Fibroblast of skin of abdomen (primary cell): ENCODE measurements at regions not wholly inside any gene's neighbourhood (a gene's known extent, or its start where the extent isn't known, plus 50 kb on each side); places are given as distances from the start of the nearest gene placed in this dataset.

Experiments
- DNase-seq: peaks from one replicate; pipeline ENCODE4 v3.0.0-alpha.2; 2013

DNA sequence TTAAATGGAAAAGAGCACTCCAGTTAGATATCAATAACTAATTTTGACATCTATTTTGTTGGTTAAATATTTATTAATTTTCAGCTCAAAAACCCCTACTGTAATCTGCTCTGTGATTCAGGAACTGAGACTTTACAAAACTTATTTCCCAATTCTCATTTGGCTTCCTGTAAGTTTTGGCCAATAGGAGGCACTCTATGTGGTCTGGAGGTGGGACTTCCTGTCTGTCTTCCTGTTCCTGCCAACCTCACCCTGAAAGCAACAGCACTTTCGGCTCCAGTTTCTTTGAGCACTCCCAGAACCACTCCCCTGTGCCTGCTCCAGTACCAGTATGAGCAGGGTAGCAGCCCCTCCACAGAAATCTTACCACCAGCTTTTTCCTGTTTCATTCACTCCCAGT, 1027.0 kb downstream of the VRK1 start:
- DNase-seq = no peak

DNA sequence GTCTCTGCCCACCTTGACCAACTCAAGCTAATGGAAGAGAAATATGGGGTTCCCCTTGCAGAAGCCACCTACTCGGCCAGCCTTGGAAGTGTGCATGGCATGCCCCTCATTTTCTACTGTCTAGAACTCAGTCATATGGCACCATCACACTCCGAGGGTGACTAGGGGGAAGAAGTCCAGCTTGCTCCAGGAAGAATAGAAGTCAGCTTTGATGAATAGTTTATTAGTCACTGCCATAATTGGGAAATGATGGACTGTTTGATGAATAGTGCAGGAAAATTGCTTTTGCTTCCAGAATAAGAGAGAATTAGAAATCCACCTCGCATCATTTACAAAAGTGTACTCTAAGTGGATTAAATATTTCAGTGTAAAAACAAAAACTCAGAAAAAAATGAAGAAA, 1030.6 kb downstream of the VRK1 start:
- no peak for DNase-seq

DNA sequence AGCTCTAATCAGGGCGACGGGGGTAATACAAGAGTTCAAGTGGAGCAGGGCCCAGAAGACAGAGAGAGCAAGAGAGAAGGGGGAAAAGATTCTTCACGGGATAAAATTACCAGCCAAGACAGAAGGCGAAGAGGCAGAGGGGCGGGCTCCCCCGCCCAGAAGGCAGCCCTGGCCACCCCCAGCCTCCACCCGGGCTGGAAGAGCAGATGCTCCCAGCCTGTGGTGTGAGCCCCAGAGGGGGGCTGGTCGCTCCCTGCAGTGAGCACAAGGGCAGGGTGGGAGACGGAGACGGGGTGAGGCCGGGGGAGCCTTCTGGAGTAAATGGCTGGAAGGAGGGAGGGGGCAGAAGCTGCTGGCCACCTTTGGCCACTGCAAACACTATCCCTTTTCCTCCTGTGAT, 1035.6 kb downstream of the VRK1 start:
- no peak for DNase-seq

DNA sequence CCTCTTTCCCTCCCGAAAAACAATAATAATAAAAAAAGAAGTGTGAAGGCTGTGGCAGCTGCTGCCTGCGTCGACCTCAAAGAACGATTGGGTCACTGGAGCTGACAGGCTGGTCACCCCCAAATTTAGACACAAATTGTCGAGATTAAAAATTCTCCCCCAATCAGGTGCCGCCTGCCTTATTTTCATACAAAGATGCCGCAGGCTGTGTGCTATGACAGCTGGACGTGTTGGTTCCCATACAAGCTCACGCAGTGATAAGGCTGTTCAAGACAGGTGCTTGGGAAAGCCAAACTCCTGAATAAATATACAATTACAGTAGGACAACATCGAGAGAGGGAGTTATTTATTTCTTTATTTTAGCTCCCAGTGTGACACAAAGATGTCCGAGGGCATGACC, 1041.8 kb downstream of the VRK1 start:
- DNase-seq = no peak

DNA sequence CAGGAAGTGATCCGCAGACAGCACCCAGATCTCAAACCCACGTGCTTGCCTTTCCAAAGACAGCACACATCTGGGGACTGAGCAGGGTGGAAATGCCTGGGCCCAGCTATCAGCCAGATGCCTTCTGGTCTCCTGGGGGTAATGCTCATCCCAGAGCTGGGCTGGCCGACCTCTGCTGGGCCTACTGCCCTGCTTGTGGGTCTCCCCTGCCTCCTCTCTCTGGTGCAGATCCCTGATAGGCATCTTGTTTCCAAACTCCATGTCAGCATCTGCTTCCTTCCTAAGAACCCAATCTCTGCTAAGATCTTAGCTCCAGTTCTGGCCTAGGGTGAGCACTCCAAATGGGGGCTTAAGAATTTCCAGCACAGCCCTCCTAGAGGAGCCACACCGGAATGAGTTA, 1043.0 kb downstream of the VRK1 start:
- DNase-seq = no peak

DNA sequence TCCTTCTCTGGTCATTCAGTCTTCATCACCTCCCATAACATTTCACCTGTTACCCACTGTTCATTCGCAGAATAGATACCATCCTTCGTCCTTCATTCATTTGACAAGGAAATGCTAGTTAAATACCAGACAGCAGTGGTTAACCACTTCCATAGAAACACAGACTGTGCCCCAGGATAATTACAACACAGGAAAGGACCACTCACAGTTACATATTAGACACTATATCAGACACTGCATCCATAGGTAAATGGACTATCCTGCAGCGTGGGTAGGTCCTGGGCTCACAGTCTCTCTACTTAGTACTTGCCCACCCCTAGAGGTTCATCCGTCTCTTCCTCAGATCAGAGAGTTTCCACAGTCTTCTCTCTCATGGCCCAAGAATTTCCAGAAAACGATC, 1044.6 kb downstream of the VRK1 start:
- no peak for DNase-seq

DNA sequence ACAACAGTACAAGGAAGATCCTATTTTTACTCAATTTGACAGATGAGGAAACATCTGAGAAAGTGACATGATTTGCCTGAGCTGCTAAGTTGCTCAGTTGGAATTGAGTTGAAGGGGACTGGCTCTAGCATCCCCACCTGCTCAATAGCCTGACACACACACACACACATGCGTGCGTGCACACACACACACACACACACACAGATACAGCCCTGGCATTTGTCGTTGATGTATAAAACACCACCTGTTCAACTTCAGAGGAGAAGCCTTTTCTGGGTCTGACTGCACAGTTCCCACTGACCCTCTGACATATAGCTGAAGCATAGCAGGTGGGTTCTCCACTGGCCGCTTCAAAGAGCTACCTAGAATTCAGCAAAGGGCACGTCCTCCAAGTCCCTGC, 1045.9 kb downstream of the VRK1 start:
- DNase-seq = no peak

DNA sequence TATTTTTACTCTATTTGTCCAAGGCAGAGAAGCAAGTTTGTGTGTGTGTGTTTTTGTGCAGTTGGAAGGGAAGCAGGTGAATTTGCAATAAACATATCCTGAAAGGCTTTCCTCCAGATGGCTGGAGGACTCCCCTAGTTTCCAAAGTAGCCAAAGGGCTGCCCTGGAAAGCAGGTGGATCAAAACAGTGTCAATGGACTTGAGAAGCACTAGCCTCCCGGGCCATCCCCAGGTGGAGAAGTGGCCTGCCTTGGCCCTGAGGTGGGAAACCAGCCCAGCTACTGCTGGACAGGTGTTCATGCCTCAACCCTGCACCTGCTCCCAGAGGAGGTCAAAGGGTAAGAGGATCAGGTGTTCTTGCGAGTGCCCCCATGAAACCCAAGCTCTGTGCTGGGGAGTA, 1046.9 kb downstream of the VRK1 start:
- no peak for DNase-seq

DNA sequence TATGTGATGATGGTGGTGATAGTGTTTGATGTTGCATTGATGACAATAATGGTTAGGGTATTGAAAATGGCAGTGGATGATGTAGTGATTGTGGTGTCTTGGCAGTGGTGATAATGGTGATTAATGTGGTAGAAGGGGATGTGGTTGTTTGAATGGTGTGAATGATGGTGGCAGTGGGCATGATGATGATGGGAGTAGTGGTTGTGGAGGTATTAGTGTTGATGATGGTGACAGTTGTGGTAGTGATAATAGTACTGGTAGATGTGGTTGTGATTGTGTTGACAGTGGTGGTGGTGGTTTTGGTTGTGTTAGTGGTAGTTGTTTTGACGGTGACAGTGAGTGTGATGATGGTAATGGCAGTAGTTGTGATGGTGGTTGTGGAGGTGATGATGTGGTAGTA, 1049.0 kb downstream of the VRK1 start:
- DNase-seq = no peak

DNA sequence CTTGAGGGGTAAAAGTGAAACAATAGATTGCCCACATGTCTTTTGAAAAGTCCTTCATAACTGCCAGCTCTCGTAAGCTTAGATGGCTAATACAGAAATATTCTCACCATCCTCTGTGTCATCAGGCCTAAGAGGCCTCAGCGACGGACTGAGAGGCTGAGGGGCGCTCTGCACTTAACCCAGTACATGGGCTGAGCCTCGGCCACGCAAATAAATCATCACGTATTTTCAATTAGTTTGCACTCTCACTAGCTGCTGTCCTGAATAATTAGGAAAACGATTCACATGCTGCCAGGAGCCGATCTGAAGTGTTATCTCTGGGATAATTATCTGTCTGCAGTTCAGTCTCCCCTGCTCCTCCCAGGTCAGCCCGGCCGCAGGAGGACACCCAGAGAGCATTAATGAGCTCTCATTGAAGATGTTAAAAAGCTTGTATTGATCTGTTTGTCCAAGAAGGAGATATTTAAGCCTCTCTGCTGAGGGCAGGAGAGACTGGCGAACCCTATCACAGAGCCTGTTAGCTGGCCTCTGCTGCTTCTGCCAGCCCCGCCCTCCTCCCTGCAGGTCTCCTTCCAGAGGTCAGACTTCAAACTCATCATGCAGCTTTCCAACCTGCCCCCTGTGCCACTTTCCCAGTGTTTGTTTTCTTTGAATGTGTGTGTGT, 1051.3 kb downstream of the VRK1 start:
- DNase-seq = no peak

DNA sequence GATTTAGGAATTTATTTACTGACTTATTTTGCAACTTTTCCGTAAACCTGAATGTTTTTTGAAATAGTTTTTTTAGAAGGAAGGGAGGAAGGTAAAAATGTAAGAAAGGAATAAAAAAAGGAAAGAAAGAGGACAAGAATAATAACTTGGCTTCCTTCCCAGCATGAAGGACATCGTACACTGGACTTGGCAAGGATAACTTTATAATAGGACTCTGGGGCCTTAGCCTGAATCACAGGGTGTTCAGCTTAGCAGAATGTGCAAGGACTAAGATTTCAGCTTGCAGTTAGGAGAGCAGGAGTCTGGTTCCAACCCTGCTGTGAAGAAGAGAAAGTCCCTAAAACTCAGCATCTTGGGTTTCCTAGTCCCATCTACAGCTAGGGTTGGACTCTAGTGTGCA, 1053.3 kb downstream of the VRK1 start:
- DNase-seq = no peak

DNA sequence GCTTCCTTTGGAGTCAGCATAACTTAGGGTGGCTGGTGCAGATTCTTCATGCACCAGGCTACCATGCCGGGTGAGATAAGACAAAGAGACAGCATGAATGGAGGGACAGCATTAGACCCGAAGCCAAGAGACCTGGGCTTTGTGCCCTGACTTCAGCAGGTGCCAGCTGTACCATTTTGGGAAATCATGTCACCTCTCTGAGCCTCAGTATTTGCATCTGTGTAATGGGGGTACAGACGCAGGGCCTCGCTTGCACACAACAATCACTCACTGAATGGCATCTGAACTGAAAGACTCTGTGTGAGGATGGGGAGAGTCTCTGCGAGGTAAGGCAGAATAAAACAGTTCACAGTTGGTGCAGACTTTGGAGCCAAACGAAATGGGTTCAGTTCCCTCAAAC, 1053.7 kb downstream of the VRK1 start:
- DNase-seq = no peak

DNA sequence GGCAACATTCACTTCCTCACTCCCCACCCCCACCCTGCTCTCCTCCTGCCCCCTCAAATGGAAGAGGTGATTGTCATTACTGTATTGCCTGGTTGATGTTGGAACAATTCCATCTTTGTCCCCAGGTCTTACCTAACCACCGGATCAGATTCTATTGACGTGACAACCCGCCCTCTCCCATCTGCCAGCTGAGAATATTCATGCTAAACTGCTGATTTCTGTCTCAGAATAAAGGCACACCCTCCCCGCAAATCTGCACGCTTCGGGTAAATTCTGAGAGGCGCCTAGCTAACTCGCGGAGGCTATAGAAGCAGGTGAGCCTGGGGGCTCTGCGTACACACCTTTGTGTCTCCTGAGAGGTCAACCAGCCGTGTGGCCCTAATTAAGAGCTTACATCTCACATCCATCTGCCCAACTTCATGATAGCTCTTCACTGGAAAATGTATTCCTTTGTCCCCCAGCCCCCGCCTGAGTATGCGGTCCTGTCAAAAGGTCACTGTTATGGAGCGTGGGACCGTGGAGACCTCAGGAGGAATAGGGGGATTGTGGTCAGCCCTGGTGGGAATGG, 1054.3 kb downstream of the VRK1 start:
- DNase-seq = no peak

DNA sequence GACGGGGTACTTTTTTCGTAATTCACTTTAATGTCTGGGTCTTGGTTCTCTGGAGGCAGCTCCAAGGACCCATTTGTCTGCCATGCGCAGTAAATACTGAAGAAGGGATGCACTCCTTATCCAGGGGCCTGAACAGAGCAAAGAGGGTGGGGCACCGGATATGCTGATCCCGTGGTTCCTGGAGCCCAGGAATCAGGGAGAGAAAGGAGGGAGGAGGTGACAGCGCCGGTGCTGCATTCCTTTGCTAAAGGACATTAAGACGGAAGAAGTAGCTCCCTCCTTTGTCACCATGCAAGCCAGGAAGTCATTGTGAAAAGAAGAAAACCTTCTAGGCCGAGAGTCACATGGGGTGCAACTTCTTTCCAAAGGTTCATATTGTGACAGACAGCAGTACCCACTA, 1057.7 kb downstream of the VRK1 start:
- no peak for DNase-seq

DNA sequence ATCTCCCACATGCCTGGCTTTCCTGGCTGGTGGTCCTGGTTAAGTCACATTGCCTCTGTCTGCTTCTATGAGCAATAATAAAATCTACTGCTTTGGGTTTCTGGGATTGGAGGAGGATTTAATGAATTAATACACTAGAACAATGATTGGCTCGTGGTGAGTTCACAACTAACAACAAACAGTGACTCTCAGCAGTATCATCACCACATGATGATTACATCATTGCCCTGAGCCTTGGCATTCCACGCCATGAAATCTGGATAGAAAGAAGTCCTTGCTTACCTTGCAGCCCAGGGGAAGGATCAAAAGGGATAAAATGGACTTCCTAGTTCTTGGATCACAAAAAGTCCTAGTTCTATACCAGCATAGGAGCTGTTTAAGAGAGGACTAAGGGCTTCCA, 1069.0 kb downstream of the VRK1 start:
- DNase-seq = no peak

DNA sequence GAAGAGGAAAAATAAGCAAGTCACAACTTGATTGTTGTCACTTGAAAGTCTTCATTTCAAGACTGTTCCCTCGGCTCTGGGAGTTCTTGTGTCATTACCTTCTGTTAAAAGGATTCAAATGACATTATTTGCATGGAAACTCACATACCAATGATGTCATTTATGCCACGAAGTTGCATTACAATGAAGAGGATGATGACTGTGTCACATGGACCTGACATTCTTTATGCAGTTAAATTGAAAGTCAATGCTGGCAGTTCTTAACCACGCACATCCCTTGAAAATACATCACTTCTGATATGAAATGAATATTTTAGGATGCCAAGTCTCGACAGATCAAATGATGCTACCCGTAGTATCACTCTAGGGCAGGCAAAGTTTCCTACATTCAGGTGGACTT, 1069.5 kb downstream of the VRK1 start:
- peak; percentile 4 for DNase-seq

DNA sequence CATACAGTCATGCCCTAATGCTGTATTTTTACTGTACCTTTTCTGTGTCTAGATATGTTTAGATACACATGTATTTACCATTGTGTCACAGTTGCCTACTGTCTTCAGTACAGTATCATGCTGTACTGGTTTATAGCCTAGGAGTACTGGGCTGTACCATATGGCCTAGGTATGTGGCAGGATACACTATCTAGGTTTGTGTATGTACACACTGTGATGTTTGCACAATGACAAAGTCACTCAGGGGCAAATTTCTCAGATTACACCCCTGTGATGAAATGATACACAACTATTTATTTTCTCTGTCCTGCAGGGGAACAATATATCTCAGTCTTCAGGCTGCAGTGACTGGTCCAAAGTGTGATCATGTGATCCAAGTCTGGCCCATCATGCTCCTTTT, 1076.1 kb downstream of the VRK1 start:
- no peak for DNase-seq

DNA sequence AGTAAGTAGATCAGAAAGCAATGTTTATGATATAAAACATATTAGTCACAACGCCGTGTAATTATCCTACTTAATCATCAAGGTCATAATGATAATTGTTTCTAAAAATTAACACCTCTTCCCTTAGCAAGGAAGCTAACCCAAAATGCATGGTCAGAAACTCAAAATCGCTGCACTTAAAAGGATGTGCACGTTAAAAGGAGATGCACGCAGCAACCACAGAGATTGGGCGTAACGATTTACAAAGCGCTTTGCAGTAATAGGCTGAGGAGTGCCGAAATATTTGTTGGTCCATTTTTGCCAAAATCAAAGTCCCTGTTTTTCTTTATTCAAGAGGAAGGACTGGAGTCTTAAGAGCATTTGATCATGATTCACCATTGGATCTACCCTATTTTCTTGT, 1077.2 kb downstream of the VRK1 start:
- no peak for DNase-seq

DNA sequence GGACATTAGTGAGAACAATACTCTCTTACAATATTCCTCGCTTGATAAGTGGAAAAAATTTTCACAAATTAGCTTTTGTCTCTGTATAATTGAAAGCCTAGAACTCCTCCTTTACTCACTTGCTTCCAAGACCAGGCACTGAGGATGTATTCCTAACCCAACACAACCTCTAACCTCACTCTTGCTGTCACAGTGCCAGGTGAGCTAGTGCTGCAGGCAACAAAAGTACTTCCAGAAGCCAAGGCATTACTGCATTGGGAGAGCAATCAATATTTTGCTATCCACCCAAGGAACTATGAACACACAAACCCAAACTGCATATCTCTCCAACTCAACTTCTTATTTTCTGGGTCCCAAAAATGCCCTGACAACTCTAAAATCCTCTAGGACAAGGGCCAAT, 1081.0 kb downstream of the VRK1 start:
- DNase-seq = no peak

DNA sequence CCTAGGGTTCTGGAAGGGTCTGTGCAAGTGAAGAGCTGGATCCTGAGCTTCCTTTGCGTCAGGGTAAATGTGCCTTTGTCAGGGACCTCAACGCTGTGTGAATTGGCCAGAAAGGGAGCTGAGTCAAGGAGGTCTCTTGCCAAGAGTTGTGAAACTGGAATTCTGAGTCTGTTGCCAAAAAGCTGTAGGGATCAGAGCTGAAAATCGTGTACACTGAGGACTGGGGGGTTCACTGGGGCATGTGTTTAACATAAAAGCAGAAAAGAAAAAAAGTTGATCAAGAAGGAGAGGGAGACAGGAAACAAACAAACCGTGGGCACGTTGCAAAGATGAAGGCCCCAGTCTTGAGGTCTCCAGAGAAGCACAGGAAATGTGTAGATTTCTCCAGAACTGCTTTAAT, 1081.5 kb downstream of the VRK1 start:
- peak; percentile 73 for DNase-seq

DNA sequence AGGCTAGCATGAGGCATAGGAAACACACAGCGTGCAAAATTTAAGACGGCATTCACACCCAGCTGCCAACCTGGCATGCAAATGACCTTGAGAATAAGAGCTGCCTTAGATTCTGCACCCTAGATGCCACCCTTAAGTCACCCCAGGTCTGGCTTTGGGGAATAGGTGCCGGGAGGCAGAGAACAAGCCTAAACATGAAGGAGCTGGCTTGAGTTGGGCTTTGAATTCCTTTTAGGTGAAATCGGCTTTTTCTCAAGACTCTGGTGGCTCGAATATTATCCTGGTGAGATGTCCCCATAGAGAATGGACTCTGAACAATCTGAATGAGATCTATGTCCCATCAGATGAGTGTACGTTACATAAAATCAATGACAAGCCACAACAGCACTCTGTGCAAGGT, 1090.5 kb downstream of the VRK1 start:
- DNase-seq = no peak

DNA sequence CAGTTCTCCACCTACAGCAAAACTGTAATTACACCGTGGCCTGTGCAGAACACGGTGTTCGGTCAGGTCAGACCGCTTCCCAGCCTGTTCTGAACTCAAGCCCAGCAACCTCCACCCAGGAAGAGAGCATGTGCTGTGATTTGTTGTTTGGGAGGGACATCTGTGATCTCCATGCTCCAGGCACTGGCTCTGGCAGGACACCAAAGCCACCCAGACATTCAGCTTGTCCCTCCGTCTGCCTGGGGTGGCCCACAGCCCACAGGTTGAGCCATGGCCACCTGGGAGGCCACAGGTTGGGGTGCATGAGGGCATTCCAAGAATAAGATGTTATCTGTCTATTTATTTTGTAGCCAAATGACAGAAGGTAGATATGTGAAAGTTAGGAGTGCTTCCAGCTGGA, 1091.1 kb downstream of the VRK1 start:
- no peak for DNase-seq

DNA sequence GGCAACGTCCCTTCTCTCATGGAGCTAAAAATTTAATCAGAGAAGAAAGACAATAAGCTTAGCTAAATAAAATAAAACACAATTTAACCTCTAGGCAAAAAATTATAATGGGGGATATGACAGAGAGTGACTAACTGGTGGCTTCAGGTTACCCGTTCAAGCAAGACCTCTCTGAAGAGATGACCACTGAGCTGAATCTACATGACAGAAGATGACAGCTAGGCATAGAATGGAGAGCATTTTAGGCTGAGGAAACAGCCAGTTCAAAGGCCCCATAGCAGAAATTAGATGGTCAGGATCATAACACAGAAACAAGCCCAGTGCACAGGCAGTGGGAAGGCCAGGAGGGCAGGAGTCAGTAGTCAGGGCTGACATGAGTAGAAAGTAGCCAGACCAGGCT, 1094.3 kb downstream of the VRK1 start:
- no peak for DNase-seq

DNA sequence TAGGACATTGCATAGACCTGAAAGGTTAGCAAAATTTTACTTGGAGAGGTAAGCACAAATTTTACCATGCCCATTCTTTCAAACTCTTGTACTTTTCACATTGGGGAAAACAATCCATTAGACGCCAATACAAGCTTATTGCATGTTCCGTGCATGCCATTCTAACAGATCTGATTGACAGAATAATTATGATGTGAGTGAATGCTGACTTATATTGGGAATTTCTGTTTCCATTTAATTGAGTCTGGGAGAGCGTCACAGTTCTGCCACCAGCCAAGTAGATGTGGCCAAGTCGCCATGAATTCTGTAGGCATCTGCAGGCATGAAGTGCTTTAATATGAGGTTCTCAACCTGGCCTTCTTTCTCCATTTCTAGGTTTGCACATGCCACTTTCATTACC, 1097.4 kb downstream of the VRK1 start:
- no peak for DNase-seq

DNA sequence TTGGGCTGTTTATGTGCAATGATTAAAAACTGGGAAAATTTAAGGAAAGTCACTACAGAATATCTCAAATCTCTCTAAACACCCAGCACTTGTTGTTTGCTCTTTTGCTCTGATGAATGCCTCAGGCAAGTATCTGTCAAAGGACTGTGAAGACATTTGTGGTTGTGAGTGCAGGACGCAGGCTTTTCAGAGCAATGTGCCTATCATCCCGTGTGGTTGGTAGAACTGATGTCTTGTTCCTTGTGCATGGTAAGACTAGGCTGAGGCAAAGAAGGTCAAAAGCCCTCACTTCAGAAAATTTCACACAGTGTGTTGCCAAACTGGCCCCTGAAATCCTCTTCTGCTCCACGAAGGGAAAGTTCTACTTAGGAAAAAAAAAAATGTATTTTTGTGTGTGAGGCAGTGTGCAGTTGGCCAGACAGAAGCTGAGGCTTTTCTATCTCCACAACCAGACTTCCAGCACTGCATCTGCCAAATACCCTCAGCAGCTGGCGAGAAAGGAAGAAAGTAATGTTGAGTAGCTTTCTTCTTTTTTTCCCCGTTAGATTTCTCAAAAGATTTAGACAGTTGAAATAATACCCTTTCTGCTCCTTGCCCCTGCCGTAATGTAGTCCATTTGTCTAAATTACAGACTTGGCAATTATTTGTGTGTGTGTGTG, 1103.1 kb downstream of the VRK1 start:
- DNase-seq = no peak
